ENCODE measurements at regions not wholly inside any gene's neighbourhood (a gene's known extent, or its start where the extent isn't known, plus 50 kb on each side); places are given as distances from the start of the nearest gene placed in this dataset.

- Mint-ChIP-seq H3K4me3 (no peak overlapping the region), H3K36me3 (no peaks in the 10 kb centered on the region), H3K27me3 (ENCODE audit: insufficient read depth, low read depth) (peaks cover 5% of the 10 kb centered on the region), H3K27ac (no peak overlapping the region), H3K4me1 (peaks cover 10% of the 10 kb centered on the region), H3K9me3 (no peaks in the 10 kb centered on the region)
- no peak for DNase-seq (ENCODE audit: low spot score)
- no peaks in the 10 kb centered on the region for H3K4me1 ChIP-seq
- H3K36me3 ChIP-seq = no peaks in the 10 kb centered on the region
- no peaks in the 10 kb centered on the region for H4K20me1 ChIP-seq (ENCODE audit: low read depth)
- no peak overlapping the region for H3K4me2 ChIP-seq
- H3K9ac ChIP-seq = no peak overlapping the region
- TF ChIP-seq EZH2 (IDR thresholded peaks at IDR 0.05) (no peak), EZH2phosphoT487 (IDR thresholded peaks at IDR 0.05) (no peak), CTCF (IDR thresholded peaks at IDR 0.05) (no peak)
- H2AFZ ChIP-seq (replicated peaks) = no peak overlapping the region
- no peaks in the 10 kb centered on the region for H3F3A ChIP-seq (ENCODE audit: low read depth)
- H3K27me3 ChIP-seq = no peaks in the 10 kb centered on the region
- no peak overlapping the region for H3K27ac ChIP-seq
- no peaks in the 10 kb centered on the region for H3K9me3 ChIP-seq (ENCODE audit: low read depth)
- H3K4me3 ChIP-seq = no peak overlapping the region
- no peaks in the 10 kb centered on the region for H3K79me2 ChIP-seq (ENCODE audit: low read depth)
Observed at GRCh38 chr4:144494280-144494679, 151.7 kb upstream of the HHIP start.

- no peak overlapping the region for H3K27ac ChIP-seq
- Mint-ChIP-seq H3K36me3 (no peaks in the 10 kb centered on the region), H3K4me1 (peaks cover 10% of the 10 kb centered on the region), H3K27ac (no peak overlapping the region), H3K4me3 (no peak overlapping the region), H3K27me3 (ENCODE audit: insufficient read depth, low read depth) (peaks cover 5% of the 10 kb centered on the region), H3K9me3 (no peaks in the 10 kb centered on the region)
- no peak overlapping the region for H3K9ac ChIP-seq
- H3K79me2 ChIP-seq (ENCODE audit: low read depth) = no peaks in the 10 kb centered on the region
- no peaks in the 10 kb centered on the region for H3K36me3 ChIP-seq
- TF ChIP-seq EZH2phosphoT487 (IDR thresholded peaks at IDR 0.05) = no peak
- H3K9me3 ChIP-seq (ENCODE audit: low read depth) = no peaks in the 10 kb centered on the region
- no peak overlapping the region for H3K4me3 ChIP-seq
- no peaks in the 10 kb centered on the region for H4K20me1 ChIP-seq (ENCODE audit: low read depth)
- H3K27me3 ChIP-seq = no peaks in the 10 kb centered on the region
- H3F3A ChIP-seq (ENCODE audit: low read depth) = no peaks in the 10 kb centered on the region
- H3K4me2 ChIP-seq = no peak overlapping the region
- H3K4me1 ChIP-seq = no peaks in the 10 kb centered on the region
- DNase-seq (ENCODE audit: low spot score) = no peak
- H2AFZ ChIP-seq (replicated peaks) = no peak overlapping the region
Observed at GRCh38 chr4:144495944-144496343, 150.0 kb upstream of the HHIP start.

GRCh38 chr4:144499777-144500176 lies 146.2 kb upstream of the HHIP start:
- Mint-ChIP-seq H3K36me3 (no peaks in the 10 kb centered on the region), H3K4me3 (no peak overlapping the region), H3K4me1 (no peaks in the 10 kb centered on the region), H3K27me3 (ENCODE audit: insufficient read depth, low read depth) (peaks cover 3% of the 10 kb centered on the region), H3K9me3 (peaks cover 2% of the 10 kb centered on the region), H3K27ac (no peak overlapping the region)
- no peaks in the 10 kb centered on the region for H3K4me1 ChIP-seq
- no peak overlapping the region for H2AFZ ChIP-seq (replicated peaks)
- H4K20me1 ChIP-seq (ENCODE audit: low read depth) = no peaks in the 10 kb centered on the region
- no peak overlapping the region for H3K4me2 ChIP-seq
- no peak overlapping the region for H3K9ac ChIP-seq
- no peak overlapping the region for H3K4me3 ChIP-seq
- no peaks in the 10 kb centered on the region for H3K36me3 ChIP-seq
- no peaks in the 10 kb centered on the region for H3K9me3 ChIP-seq (ENCODE audit: low read depth)
- TF ChIP-seq CTCF (IDR thresholded peaks at IDR 0.05) (no peak), EZH2 (IDR thresholded peaks at IDR 0.05) (no peak), EZH2phosphoT487 (IDR thresholded peaks at IDR 0.05) (no peak)
- no peak overlapping the region for H3K27ac ChIP-seq
- no peaks in the 10 kb centered on the region for H3F3A ChIP-seq (ENCODE audit: low read depth)
- no peak for DNase-seq (ENCODE audit: low spot score)
- no peaks in the 10 kb centered on the region for H3K79me2 ChIP-seq (ENCODE audit: low read depth)
- H3K27me3 ChIP-seq = no peaks in the 10 kb centered on the region

- Histone ChIP-seq H3K79me2 (ENCODE audit: low read depth) (no peaks in the 10 kb centered on the region), H3K4me2 (no peak overlapping the region), H3K4me3 (no peak overlapping the region), H3K36me3 (no peaks in the 10 kb centered on the region), H2AFZ (replicated peaks) (no peak overlapping the region), H3F3A (ENCODE audit: low read depth) (no peaks in the 10 kb centered on the region), H3K27ac (no peak overlapping the region), H3K4me1 (no peaks in the 10 kb centered on the region), H4K20me1 (ENCODE audit: low read depth) (no peaks in the 10 kb centered on the region), H3K9me3 (ENCODE audit: low read depth) (no peaks in the 10 kb centered on the region), H3K9ac (no peak overlapping the region), H3K27me3 (no peaks in the 10 kb centered on the region)
- H3K4me1 Mint-ChIP-seq = no peaks in the 10 kb centered on the region
- H3K27ac Mint-ChIP-seq = no peak overlapping the region
- no peak for TF ChIP-seq EZH2 (IDR thresholded peaks at IDR 0.05)
- no peak for TF ChIP-seq EZH2phosphoT487 (IDR thresholded peaks at IDR 0.05)
- no peak for TF ChIP-seq CTCF (IDR thresholded peaks at IDR 0.05)
- DNase-seq (ENCODE audit: low spot score) = no peak
- H3K4me3 Mint-ChIP-seq = no peak overlapping the region
- peaks cover 2% of the 10 kb centered on the region for H3K9me3 Mint-ChIP-seq
- H3K27me3 Mint-ChIP-seq (ENCODE audit: insufficient read depth, low read depth) = peaks cover 3% of the 10 kb centered on the region
- no peaks in the 10 kb centered on the region for H3K36me3 Mint-ChIP-seq
Observed at GRCh38 chr4:144501231-144501780, 144.7 kb upstream of the HHIP start.
